RWPE2 (cell line): ENCODE measurements at regions not wholly inside any gene's neighbourhood (a gene's known extent, or its start where the extent isn't known, plus 50 kb on each side); places are given as distances from the start of the nearest gene placed in this dataset.

Experiments
- ATAC-seq: fragments of 200-7000 bp; cut with Tn5 transposase; 3 replicates; pipeline ENCODE4 v1.9.1; 2021; ENCODE audit warnings: low read depth
- DNase-seq: peaks from one replicate; pipeline ENCODE4 v3.0.0-alpha.2; 2020; ENCODE audit warnings: low spot score
- H3K27ac ChIP-seq: fragments of 450-650 bp; 2 replicates; pipeline ENCODE4 v1.5.1; 2017; ENCODE audit warnings: mild to moderate bottlenecking; ENCODE audit not compliant: poor library complexity, severe bottlenecking
- H3K27me3 ChIP-seq: fragments of 250-450 bp; sonication (Bioruptor Pico); 2 replicates; pipeline ENCODE4 v1.5.1; 2021; ENCODE audit warnings: mild to moderate bottlenecking, moderate library complexity; ENCODE audit not compliant: insufficient read depth, poor library complexity, severe bottlenecking
- H3K36me3 ChIP-seq: fragments of 250-450 bp; sonication (Bioruptor Pico); 2 replicates; pipeline ENCODE4 v1.5.1; 2020; ENCODE audit warnings: low read depth, mild to moderate bottlenecking, moderate library complexity
- H3K4me1 ChIP-seq: fragments of 250-450 bp; sonication (Bioruptor Pico); 2 replicates; pipeline ENCODE4 v1.5.1; 2021; ENCODE audit warnings: mild to moderate bottlenecking, moderate library complexity; ENCODE audit not compliant: insufficient read depth, poor library complexity, severe bottlenecking
- H3K4me3 ChIP-seq: fragments of 250-450 bp; sonication (Bioruptor Pico); 2 replicates; pipeline ENCODE4 v1.5.1; 2021; ENCODE audit warnings: mild to moderate bottlenecking, moderate library complexity; ENCODE audit not compliant: severe bottlenecking
- H3K9me3 ChIP-seq: fragments of 250-450 bp; sonication (Bioruptor Pico); 2 replicates; pipeline ENCODE4 v1.5.1; 2021; ENCODE audit warnings: mild to moderate bottlenecking, moderate library complexity; ENCODE audit not compliant: severe bottlenecking
- TF ChIP-seq, protein P1 (sequence below): fragments of 450-650 bp; IDR thresholded peaks from one replicate; pipeline ENCODE4 v1.5.1; 2017; ENCODE audit warnings: mild to moderate bottlenecking, moderate library complexity; ENCODE audit not compliant: poor library complexity, severe bottlenecking

GRCh38 chr2:240348522-240348921, 86.9 kb upstream of the GPC1 start:
- Histone ChIP-seq H3K4me3 (no peak overlapping the region), H3K27me3 (no peaks in the 10 kb centered on the region), H3K9me3 (no peaks in the 10 kb centered on the region), H3K27ac (no peak overlapping the region), H3K4me1 (no peaks in the 10 kb centered on the region), H3K36me3 (no peaks in the 10 kb centered on the region)
- ATAC-seq: no peak
- TF ChIP-seq, protein P1, sequence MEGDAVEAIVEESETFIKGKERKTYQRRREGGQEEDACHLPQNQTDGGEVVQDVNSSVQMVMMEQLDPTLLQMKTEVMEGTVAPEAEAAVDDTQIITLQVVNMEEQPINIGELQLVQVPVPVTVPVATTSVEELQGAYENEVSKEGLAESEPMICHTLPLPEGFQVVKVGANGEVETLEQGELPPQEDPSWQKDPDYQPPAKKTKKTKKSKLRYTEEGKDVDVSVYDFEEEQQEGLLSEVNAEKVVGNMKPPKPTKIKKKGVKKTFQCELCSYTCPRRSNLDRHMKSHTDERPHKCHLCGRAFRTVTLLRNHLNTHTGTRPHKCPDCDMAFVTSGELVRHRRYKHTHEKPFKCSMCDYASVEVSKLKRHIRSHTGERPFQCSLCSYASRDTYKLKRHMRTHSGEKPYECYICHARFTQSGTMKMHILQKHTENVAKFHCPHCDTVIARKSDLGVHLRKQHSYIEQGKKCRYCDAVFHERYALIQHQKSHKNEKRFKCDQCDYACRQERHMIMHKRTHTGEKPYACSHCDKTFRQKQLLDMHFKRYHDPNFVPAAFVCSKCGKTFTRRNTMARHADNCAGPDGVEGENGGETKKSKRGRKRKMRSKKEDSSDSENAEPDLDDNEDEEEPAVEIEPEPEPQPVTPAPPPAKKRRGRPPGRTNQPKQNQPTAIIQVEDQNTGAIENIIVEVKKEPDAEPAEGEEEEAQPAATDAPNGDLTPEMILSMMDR: no peak
- DNase-seq: peak; percentile 33

DNA sequence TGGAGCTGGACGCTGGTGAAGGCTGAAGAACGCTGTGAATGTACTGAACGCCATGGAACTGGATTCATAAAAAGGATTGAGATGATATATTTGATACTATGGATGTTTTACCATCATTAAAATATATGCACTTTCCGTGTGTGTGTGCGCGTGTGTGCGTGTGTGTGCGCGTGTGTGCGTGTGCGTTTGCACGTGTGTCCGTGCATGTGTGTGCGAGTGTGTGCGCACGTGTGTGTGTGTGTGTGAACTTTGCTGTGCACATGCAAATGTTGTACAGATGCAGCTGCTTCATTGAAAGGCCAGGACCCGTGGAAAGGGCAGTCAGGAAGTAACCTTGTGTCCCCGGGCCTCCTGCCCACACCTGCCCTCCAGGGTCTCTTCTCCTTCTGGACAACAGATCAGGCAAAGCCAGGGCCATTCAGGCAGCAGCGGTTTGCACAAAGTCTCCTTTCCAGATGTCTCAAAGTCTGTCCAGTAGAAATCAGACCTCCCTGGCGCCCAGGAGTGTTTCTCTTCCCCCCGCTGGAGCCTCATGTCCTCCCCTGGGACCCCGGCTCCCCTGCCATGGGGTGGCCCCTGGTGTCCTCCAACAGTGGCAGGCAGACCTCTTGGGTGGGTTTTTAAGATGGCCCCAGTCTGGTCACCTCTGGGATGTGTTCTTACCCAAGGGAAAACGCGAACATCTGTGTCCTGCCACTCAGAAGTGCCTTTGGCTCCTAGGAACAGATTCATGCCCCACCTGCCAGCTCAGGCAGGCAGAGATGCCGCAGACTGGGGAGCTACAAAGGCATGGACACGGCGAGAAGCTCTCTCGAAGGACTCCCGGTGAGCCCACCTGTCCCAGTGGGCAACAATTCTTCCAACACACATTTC, 86.1 kb upstream of the GPC1 start:
- TF ChIP-seq, protein P1: no peak
- Histone ChIP-seq H3K4me3 (no peak overlapping the region), H3K4me1 (no peaks in the 10 kb centered on the region), H3K27me3 (no peaks in the 10 kb centered on the region), H3K9me3 (no peaks in the 10 kb centered on the region), H3K27ac (no peak overlapping the region), H3K36me3 (no peaks in the 10 kb centered on the region)
- ATAC-seq (no peak), DNase-seq (peak; percentile 30)

DNA sequence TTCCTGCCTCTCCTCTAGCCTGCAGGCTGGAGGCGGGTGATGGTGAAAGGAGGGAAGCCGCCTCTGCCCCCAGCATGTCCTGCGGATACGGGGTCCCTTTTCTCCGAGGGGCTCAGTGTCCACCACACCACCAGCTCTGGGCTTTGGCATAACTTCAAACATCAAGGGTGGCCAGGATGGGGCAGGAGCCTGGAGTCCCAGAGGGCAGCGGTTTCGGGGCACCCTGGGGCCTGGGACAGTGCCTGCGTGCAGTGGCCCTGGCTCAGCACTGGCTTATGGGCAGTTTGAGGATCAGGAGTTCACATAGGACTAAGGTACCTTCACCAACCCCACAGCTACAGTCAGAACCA, 85.5 kb upstream of the GPC1 start:
- DNase-seq: peak; percentile 26
- Histone ChIP-seq H3K4me1 (no peaks in the 10 kb centered on the region), H3K27me3 (no peaks in the 10 kb centered on the region), H3K9me3 (no peaks in the 10 kb centered on the region), H3K27ac (no peak overlapping the region), H3K4me3 (no peak overlapping the region), H3K36me3 (no peaks in the 10 kb centered on the region)
- ATAC-seq: no peak
- TF ChIP-seq, protein P1: no peak

GRCh38 chr2:240350696-240351087, 84.8 kb upstream of the GPC1 start:
- ATAC-seq (no peak), DNase-seq (peak; percentile 27)
- H3K4me1 ChIP-seq: no peaks in the 10 kb centered on the region
- H3K9me3 ChIP-seq: no peaks in the 10 kb centered on the region
- H3K27me3 ChIP-seq: no peaks in the 10 kb centered on the region
- TF ChIP-seq, protein P1: no peak
- no peak overlapping the region for H3K4me3 ChIP-seq
- H3K27ac ChIP-seq: no peak overlapping the region
- no peaks in the 10 kb centered on the region for H3K36me3 ChIP-seq

DNA sequence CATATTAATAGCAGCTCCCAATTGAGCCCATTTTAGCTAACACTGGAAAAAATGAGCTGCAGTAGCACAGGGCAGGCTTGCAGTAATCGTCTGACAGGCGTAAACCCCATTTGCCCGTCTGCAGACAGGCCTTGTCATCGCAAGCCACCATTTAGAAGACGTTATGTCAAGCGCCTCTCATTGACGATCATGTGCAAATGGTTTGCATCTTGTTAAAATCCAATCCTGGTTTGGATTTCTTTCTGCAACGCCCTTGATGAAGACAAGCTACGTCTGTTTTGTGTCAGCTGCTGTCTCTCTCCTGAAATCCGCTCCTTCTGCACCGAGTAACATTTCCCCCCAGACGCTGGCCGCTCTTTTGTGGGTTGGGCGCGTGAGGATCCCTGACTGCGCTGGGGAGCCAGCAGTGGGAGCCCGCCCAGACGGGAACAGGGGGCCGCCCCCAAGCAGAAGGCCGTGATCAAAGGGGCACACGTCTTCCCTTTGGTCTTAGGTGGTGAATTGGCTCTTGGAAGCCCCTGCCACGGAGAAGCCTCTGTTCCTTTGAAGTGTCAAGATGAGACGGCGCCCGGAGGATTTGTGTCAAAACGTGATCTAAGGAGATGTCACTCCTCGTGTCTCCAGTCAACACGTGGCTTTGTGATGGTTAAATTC, 84.2 kb upstream of the GPC1 start:
- Histone ChIP-seq H3K4me1 (no peaks in the 10 kb centered on the region), H3K27me3 (no peaks in the 10 kb centered on the region), H3K4me3 (no peak overlapping the region), H3K9me3 (no peaks in the 10 kb centered on the region), H3K27ac (no peak overlapping the region), H3K36me3 (no peaks in the 10 kb centered on the region)
- DNase-seq (peak; percentile 55), ATAC-seq (no peak)
- TF ChIP-seq, protein P1: no peak
